ENCODE measurements at regions not wholly inside any gene's neighbourhood (a gene's known extent, or its start where the extent isn't known, plus 50 kb on each side); places are given as distances from the start of the nearest gene placed in this dataset.

- Histone ChIP-seq H3K4me3 (ENCODE audit: low read length) (no peak overlapping the region), H3K27me3 (ENCODE audit: insufficient read depth, low read length) (no peaks in the 10 kb centered on the region), H3K9me3 (ENCODE audit: low read depth, low read length) (no peaks in the 10 kb centered on the region), H3K4me1 (ENCODE audit: insufficient read depth, low read length) (no peaks in the 10 kb centered on the region)
Measured at GRCh38 chr4:59243038-59243437, 1957.1 kb upstream of the ADGRL3 start.

GRCh38 chr4:59247032-59247431, 1953.1 kb upstream of the ADGRL3 start:
- H3K9me3 ChIP-seq (ENCODE audit: low read depth, low read length), result no peaks in the 10 kb centered on the region
- H3K4me1 ChIP-seq (ENCODE audit: insufficient read depth, low read length), result no peaks in the 10 kb centered on the region
- no peak overlapping the region for H3K4me3 ChIP-seq (ENCODE audit: low read length)
- no peaks in the 10 kb centered on the region for H3K27me3 ChIP-seq (ENCODE audit: insufficient read depth, low read length)

GRCh38 chr4:59248313-59248712, 1951.8 kb upstream of the ADGRL3 start:
- Histone ChIP-seq H3K4me3 (ENCODE audit: low read length) (no peak overlapping the region), H3K4me1 (ENCODE audit: insufficient read depth, low read length) (no peaks in the 10 kb centered on the region), H3K9me3 (ENCODE audit: low read depth, low read length) (no peaks in the 10 kb centered on the region), H3K27me3 (ENCODE audit: insufficient read depth, low read length) (no peaks in the 10 kb centered on the region)

- Histone ChIP-seq H3K4me3 (ENCODE audit: low read length) (no peak overlapping the region), H3K4me1 (ENCODE audit: insufficient read depth, low read length) (no peaks in the 10 kb centered on the region)
Measured at GRCh38 chr4:59249110-59249509, 1951.0 kb upstream of the ADGRL3 start.

DNA sequence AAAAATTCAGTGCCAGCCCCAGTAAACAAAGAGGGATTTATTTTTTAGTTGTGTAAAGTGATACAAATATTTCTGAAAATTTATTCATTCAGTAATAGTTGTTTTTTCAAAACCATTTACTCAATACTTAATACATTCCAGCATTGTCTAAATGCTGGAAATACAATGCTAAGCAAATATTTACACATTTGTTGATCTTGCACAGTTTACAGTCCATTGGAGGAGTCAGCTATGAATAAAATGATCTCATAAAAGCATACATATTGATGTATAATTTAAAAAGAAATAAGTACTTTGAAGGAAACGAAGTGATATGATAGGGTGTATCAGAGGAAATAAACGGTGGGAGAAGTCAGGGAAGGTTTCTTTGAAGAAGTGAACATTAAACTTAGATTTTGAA, 1942.1 kb upstream of the ADGRL3 start:
- no peaks in the 10 kb centered on the region for H3K9me3 ChIP-seq (ENCODE audit: low read depth, low read length)
- no peak overlapping the region for H3K4me3 ChIP-seq (ENCODE audit: low read length)
- no peaks in the 10 kb centered on the region for H3K27me3 ChIP-seq (ENCODE audit: insufficient read depth, low read length)
- no peaks in the 10 kb centered on the region for H3K4me1 ChIP-seq (ENCODE audit: insufficient read depth, low read length)

More at GRCh38 chr4:59249110-59249509, 1951.0 kb upstream of the ADGRL3 start:
- Histone ChIP-seq H3K27me3 (ENCODE audit: insufficient read depth, low read length) (no peaks in the 10 kb centered on the region), H3K9me3 (ENCODE audit: low read depth, low read length) (no peaks in the 10 kb centered on the region)

DNA sequence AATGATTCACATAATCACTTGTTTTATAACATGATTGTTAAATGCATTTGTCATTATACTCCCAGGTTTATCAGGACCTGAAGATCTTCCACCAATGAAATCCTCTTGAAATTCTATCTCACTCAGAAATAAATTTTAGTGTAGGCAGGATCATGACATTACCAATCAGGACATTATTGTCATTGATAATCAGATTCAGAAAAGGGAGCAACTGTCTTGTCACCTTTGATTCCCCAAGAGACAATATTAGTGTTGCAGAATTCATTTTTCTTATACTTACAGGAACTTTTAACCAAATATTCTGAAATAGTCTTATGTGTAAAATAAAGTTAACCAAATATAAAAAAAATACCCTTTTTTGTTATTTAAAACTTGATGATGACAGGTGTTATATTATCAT, 1892.5 kb upstream of the ADGRL3 start:
- Histone ChIP-seq H3K4me3 (ENCODE audit: low read length) (no peak overlapping the region), H3K4me1 (ENCODE audit: insufficient read depth, low read length) (no peaks in the 10 kb centered on the region), H3K27me3 (ENCODE audit: insufficient read depth, low read length) (no peaks in the 10 kb centered on the region), H3K9me3 (ENCODE audit: low read depth, low read length) (no peaks in the 10 kb centered on the region)

- H3K4me1 ChIP-seq (ENCODE audit: insufficient read depth, low read length), result no peaks in the 10 kb centered on the region
- no peaks in the 10 kb centered on the region for H3K27me3 ChIP-seq (ENCODE audit: insufficient read depth, low read length)
- no peak overlapping the region for H3K4me3 ChIP-seq (ENCODE audit: low read length)
- no peaks in the 10 kb centered on the region for H3K9me3 ChIP-seq (ENCODE audit: low read depth, low read length)
Measured at GRCh38 chr4:59314637-59315036, 1885.5 kb upstream of the ADGRL3 start.

DNA sequence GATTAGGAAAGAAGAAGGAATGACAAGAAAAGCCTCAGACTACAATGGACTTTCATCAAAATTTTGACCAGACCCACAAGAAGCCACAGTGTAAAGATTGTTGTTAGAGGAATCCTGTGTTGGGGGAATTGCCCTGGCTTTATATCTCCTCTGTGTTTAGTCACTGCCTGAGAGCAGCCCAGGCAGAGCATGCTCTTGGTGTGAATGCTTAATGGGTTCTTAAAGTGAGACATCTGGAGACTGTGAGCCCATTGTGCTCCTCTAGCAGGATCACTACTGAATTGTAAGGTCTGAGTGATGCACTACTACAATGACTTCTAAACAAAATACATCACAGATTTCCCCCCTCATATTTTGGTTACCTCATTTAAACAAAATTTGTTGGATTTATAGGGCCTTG, 1860.5 kb upstream of the ADGRL3 start:
- no peaks in the 10 kb centered on the region for H3K4me1 ChIP-seq (ENCODE audit: insufficient read depth, low read length)
- H3K4me3 ChIP-seq (ENCODE audit: low read length), result no peak overlapping the region
- no peaks in the 10 kb centered on the region for H3K27me3 ChIP-seq (ENCODE audit: insufficient read depth, low read length)
- no peaks in the 10 kb centered on the region for H3K9me3 ChIP-seq (ENCODE audit: low read depth, low read length)

DNA sequence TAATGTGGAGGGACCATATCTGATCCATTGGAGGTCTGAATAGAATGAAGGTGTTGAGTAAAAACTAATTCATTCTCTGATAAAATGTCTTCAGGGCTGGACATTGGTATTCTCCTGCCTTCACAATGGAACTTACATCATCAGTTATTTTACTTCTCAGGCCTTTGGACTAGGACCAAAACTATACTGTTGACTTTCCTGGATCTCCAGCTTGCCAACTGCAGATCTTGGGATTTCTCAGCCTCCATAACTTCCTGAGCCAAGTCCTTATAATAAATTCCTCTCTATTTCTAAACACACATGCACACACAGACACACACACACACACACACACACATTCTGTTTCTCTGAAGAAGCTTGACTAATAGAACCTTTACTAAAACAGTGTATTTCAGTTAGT, 1858.6 kb upstream of the ADGRL3 start:
- H3K27me3 ChIP-seq (ENCODE audit: insufficient read depth, low read length), result no peaks in the 10 kb centered on the region
- no peak overlapping the region for H3K4me3 ChIP-seq (ENCODE audit: low read length)
- H3K4me1 ChIP-seq (ENCODE audit: insufficient read depth, low read length), result no peaks in the 10 kb centered on the region
- no peaks in the 10 kb centered on the region for H3K9me3 ChIP-seq (ENCODE audit: low read depth, low read length)

DNA sequence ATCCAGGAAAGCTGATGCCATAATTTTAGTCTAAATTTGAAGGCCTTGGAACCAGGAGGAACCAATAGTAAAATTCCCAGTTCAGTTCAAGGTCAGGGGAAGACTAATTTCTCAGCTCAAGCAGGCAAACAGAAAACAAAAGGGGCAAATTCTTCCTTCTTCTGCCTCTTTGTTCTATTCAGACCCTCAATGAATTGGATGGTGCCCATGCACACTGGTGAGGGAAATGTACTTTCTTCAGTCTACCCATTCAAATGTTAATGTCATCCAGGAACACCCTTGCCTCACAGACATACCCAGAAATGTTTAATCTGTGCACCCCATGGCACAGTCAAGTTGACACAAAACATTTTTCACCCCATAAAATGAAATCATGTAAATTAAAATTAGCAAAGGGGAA, 1851.2 kb upstream of the ADGRL3 start:
- no peaks in the 10 kb centered on the region for H3K4me1 ChIP-seq (ENCODE audit: insufficient read depth, low read length)
- no peaks in the 10 kb centered on the region for H3K9me3 ChIP-seq (ENCODE audit: low read depth, low read length)
- H3K27me3 ChIP-seq (ENCODE audit: insufficient read depth, low read length), result no peaks in the 10 kb centered on the region
- H3K4me3 ChIP-seq (ENCODE audit: low read length), result no peak overlapping the region

DNA sequence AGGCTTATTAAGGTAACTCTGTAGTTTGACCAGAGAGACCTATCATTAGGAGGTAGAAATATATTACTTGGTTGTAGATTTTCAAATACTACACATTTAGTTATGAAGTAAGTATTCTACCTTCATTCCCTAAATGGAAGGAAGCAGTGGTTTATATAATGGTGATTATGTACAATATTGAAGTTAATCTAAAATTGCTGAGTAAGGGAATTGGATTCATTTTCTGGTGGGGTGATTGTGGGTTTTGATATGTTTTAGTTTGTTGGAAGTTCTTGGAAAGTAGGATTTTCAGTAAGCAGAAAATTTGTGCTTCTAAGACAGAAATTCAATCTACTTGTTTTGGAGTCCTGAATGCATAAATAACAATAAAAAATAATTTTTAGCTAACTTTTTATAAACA, 1830.9 kb upstream of the ADGRL3 start:
- H3K4me3 ChIP-seq (ENCODE audit: low read length), result no peak overlapping the region
- H3K27me3 ChIP-seq (ENCODE audit: insufficient read depth, low read length), result no peaks in the 10 kb centered on the region
- H3K4me1 ChIP-seq (ENCODE audit: insufficient read depth, low read length), result no peaks in the 10 kb centered on the region
- no peaks in the 10 kb centered on the region for H3K9me3 ChIP-seq (ENCODE audit: low read depth, low read length)

- Histone ChIP-seq H3K9me3 (ENCODE audit: low read depth, low read length) (no peaks in the 10 kb centered on the region), H3K4me3 (ENCODE audit: low read length) (no peak overlapping the region), H3K4me1 (ENCODE audit: insufficient read depth, low read length) (no peaks in the 10 kb centered on the region), H3K27me3 (ENCODE audit: insufficient read depth, low read length) (no peaks in the 10 kb centered on the region)
Measured at GRCh38 chr4:59374416-59374815, 1825.7 kb upstream of the ADGRL3 start.

DNA sequence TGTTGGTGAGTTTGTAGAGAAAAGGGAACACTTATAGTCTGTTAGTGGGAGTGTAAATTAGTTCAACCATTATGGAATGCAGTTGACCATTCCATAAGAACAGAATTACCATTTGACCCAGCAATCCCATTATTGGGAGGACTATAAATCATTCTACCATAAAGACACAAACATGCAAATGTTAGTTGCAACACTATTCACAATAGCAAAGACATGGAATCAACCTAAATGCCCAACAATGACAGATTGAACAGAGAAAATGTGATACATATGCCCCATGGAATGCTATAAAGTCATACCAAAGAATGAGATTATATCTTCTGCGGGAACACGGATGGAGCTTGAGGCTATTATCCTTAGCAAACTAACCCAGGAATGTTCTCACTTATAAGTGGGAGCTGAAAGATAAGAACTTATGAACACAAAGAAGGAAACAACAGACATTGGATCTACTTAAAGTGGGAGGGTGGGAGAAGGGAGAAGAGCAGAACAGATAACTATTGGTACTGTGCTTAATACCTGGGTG, 1819.2 kb upstream of the ADGRL3 start:
- no peaks in the 10 kb centered on the region for H3K27me3 ChIP-seq (ENCODE audit: insufficient read depth, low read length)
- H3K9me3 ChIP-seq (ENCODE audit: low read depth, low read length), result no peaks in the 10 kb centered on the region
- no peak overlapping the region for H3K4me3 ChIP-seq (ENCODE audit: low read length)
- H3K4me1 ChIP-seq (ENCODE audit: insufficient read depth, low read length), result no peaks in the 10 kb centered on the region

- Histone ChIP-seq H3K4me1 (ENCODE audit: insufficient read depth, low read length) (no peaks in the 10 kb centered on the region), H3K27me3 (ENCODE audit: insufficient read depth, low read length) (no peaks in the 10 kb centered on the region), H3K4me3 (ENCODE audit: low read length) (no peak overlapping the region), H3K9me3 (ENCODE audit: low read depth, low read length) (no peaks in the 10 kb centered on the region)
Measured at GRCh38 chr4:59381591-59381990, 1818.5 kb upstream of the ADGRL3 start.

- Histone ChIP-seq H3K27me3 (ENCODE audit: insufficient read depth, low read length) (no peaks in the 10 kb centered on the region), H3K4me1 (ENCODE audit: insufficient read depth, low read length) (no peaks in the 10 kb centered on the region), H3K4me3 (ENCODE audit: low read length) (no peak overlapping the region), H3K9me3 (ENCODE audit: low read depth, low read length) (no peaks in the 10 kb centered on the region)
Measured at GRCh38 chr4:59387759-59388758, 1812.1 kb upstream of the ADGRL3 start.

- Histone ChIP-seq H3K4me1 (ENCODE audit: insufficient read depth, low read length) (no peaks in the 10 kb centered on the region), H3K4me3 (ENCODE audit: low read length) (no peak overlapping the region), H3K27me3 (ENCODE audit: insufficient read depth, low read length) (no peaks in the 10 kb centered on the region), H3K9me3 (ENCODE audit: low read depth, low read length) (no peaks in the 10 kb centered on the region)
Measured at GRCh38 chr4:59393780-59394179, 1806.3 kb upstream of the ADGRL3 start.
